Neural cell (in vitro differentiated cells): ENCODE measurements at regions not wholly inside any gene's neighbourhood (a gene's known extent, or its start where the extent isn't known, plus 50 kb on each side); places are given as distances from the start of the nearest gene placed in this dataset.

ENCODE experiments used
- POLR2AphosphoS5 ChIP-seq: IDR thresholded peaks from 2 replicates; pipeline ENCODE4 v1.6.1; 2012
- REST ChIP-seq: IDR thresholded peaks from 2 replicates; pipeline ENCODE4 v1.6.1; 2012; ENCODE audit warnings: borderline replicate concordance

DNA sequence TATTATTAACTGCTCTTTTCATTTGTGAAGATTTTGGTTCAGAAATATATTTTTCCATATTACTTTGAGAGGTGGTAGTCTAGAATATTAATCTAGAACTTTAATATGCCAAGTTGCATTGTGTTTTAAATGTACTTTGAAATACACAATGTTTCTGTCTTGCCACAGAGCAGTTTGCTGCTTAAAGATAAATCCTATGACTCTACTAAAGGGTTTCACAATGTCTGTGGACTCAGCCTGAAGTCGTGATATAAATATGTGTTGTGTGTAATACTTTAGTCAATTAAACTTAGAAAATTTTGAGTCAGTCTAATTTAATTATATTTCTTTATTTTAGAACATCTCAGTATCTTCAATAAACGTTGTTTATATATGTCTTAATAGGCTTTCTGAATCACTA, 1771.7 kb upstream of the PCDH7 start:
- no peak for TF ChIP-seq POLR2AphosphoS5
- TF ChIP-seq REST, result no peak
